ENCODE measurements at regions not wholly inside any gene's neighbourhood (a gene's known extent, or its start where the extent isn't known, plus 50 kb on each side); places are given as distances from the start of the nearest gene placed in this dataset.
A peak's percentile ranks its signal among the peaks of the same experiment; 100 is the strongest.

DNA sequence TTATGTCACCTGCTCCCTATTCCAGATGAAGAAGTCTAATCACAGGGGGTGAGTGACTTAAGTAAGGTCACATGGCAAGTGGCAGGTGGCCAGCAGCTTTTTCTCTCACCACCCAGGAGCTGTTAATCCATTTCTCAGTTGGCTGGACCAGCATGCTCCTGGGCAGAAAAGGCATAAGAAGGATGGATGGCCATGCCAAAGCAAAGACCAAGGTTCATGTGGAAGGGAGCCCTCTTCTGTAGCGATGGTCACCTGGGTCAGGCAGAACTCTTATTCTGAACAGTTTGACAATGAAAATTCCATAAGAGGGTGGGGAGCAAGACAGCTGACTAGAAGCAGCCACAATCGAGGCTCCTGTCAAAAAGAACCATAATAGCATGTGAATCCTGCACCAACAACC lies 538.1 kb downstream of the SUCLA2 start:
- TF ChIP-seq, protein P1, sequence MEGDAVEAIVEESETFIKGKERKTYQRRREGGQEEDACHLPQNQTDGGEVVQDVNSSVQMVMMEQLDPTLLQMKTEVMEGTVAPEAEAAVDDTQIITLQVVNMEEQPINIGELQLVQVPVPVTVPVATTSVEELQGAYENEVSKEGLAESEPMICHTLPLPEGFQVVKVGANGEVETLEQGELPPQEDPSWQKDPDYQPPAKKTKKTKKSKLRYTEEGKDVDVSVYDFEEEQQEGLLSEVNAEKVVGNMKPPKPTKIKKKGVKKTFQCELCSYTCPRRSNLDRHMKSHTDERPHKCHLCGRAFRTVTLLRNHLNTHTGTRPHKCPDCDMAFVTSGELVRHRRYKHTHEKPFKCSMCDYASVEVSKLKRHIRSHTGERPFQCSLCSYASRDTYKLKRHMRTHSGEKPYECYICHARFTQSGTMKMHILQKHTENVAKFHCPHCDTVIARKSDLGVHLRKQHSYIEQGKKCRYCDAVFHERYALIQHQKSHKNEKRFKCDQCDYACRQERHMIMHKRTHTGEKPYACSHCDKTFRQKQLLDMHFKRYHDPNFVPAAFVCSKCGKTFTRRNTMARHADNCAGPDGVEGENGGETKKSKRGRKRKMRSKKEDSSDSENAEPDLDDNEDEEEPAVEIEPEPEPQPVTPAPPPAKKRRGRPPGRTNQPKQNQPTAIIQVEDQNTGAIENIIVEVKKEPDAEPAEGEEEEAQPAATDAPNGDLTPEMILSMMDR (IDR thresholded peaks at IDR 0.05), result no peak
- Mint-ChIP-seq H3K36me3 (ENCODE audit: low read depth) (peaks cover 7% of the 10 kb centered on the region; the same call in 1 of the 2 replicates), H3K27me3 (ENCODE audit: insufficient read depth) (peaks cover 2% of the 10 kb centered on the region; the same call in 1 of the 2 replicates), H3K27ac (peak overlapping the region; percentile 39; the same call in 1 of the 2 replicates), H3K4me3 (no peak overlapping the region), H3K4me1 (ENCODE audit: low read depth) (peaks cover 38% of the 10 kb centered on the region), H3K9me3 (peaks cover 19% of the 10 kb centered on the region)
- no peak for DNase-seq

DNA sequence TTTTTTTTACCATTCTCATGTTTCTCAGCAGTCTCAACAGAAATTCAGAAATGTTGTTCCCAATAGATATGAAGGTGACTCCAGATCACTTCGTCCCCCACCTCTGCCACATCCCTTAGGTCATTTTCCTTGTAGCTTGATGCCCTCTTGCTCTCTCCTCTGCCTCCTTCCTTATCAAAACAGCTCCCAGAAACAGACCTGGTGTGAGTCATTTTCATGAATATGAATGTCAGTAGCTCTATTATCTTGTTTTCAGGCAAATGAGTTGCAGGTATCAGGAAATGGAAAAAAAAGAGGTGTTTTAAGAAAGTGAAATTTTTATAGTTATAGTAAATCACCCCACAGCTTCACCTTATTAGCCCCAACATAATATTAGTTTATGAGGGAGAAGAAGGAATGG lies 539.3 kb downstream of the SUCLA2 start:
- peaks cover 2% of the 10 kb centered on the region; the same call in 1 of the 2 replicates for H3K27me3 Mint-ChIP-seq (ENCODE audit: insufficient read depth)
- no peak for DNase-seq
- no peak overlapping the region for H3K4me3 Mint-ChIP-seq
- H3K4me1 Mint-ChIP-seq (ENCODE audit: low read depth), result peaks cover 49% of the 10 kb centered on the region
- peaks cover 5% of the 10 kb centered on the region; the same call in 1 of the 2 replicates for H3K36me3 Mint-ChIP-seq (ENCODE audit: low read depth)
- H3K9me3 Mint-ChIP-seq, result peaks cover 8% of the 10 kb centered on the region
- TF ChIP-seq, protein P1 (IDR thresholded peaks at IDR 0.05), result no peak
- no peak overlapping the region for H3K27ac Mint-ChIP-seq

DNA sequence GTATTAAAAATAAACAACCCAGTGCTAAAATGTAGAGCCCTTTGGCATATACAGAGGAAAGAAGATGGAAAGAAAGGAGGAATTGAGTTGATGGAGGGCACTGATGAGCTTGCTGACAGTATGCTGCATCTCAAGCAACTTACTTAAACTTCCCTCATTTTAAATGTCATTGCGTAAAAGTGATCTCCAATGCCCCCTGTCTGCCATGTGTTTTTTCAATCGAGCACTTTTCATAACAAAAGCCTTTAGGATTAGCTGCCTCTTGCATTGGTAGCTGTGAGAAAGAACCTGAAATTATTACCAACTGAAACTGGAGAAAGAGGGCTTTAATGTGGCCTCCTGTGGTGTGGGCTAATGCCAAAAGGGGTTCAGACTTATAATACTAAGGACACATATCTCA lies 541.6 kb downstream of the SUCLA2 start:
- Mint-ChIP-seq H3K9me3 (peaks cover 4% of the 10 kb centered on the region; the same call in 1 of the 2 replicates), H3K27me3 (ENCODE audit: insufficient read depth) (peaks cover 2% of the 10 kb centered on the region; the same call in 1 of the 2 replicates), H3K27ac (no peak overlapping the region), H3K4me1 (ENCODE audit: low read depth) (peaks cover 63% of the 10 kb centered on the region), H3K4me3 (no peak overlapping the region), H3K36me3 (ENCODE audit: low read depth) (no peaks in the 10 kb centered on the region)
- DNase-seq, result peak; percentile 11
- TF ChIP-seq, protein P1 (IDR thresholded peaks at IDR 0.05), result peak; percentile 68

DNA sequence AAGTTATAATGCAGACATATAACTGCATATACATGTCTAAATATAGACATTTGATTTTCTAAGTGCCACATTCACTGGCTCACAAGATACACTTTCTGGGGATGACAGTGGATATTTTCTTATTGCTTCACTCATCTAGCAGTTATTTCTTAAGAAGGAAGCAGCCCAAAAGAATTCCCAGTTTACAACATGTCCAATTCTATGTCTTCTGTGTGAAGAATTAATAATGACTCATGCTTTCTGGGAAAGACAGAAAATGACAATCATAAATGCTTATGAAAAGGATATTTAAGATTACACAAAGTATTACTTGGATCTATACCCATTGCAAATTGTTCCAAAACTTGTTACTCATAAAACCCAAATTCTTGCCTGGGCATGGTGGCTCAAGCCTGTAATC lies 543.4 kb downstream of the SUCLA2 start:
- peak; percentile 33 for DNase-seq
- Mint-ChIP-seq H3K36me3 (ENCODE audit: low read depth) (no peaks in the 10 kb centered on the region), H3K4me3 (no peak overlapping the region), H3K9me3 (no peaks in the 10 kb centered on the region), H3K27ac (no peak overlapping the region; the same call in 1 of the 2 replicates), H3K27me3 (ENCODE audit: insufficient read depth) (peaks cover 2% of the 10 kb centered on the region; the same call in 1 of the 2 replicates), H3K4me1 (ENCODE audit: low read depth) (peaks cover 45% of the 10 kb centered on the region)
- TF ChIP-seq, protein P1 (IDR thresholded peaks at IDR 0.05), result no peak

DNA sequence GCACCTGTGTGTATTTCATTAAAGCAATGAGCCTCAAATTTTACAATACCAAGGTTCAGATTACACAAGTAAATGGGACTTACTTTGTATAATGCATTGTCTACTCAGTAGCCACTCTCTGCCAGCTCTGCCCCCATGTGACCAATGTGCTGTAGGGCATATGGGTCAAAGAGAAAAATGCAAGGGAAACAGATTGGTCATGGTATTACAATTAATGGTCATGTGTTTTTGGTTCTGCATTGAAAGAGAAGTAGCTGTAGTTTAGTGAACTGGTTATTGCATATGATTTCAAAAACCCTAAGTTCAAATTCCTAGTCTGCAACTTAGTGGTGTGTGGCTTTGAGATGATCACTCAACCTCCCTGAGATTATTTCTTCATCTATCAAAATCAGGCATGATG lies 545.4 kb downstream of the SUCLA2 start:
- peaks cover 37% of the 10 kb centered on the region for H3K4me1 Mint-ChIP-seq (ENCODE audit: low read depth)
- peak; percentile 21 for DNase-seq
- H3K9me3 Mint-ChIP-seq, result no peaks in the 10 kb centered on the region
- peaks cover 3% of the 10 kb centered on the region; the same call in 1 of the 2 replicates for H3K27me3 Mint-ChIP-seq (ENCODE audit: insufficient read depth)
- H3K4me3 Mint-ChIP-seq, result no peak overlapping the region
- TF ChIP-seq, protein P1 (IDR thresholded peaks at IDR 0.05), result peak; percentile 31; the same call in 1 of the 2 replicates
- no peaks in the 10 kb centered on the region for H3K36me3 Mint-ChIP-seq (ENCODE audit: low read depth)
- H3K27ac Mint-ChIP-seq, result no peak overlapping the region
